Adrenal gland (tissue), 9 donors: ENCODE measurements at regions not wholly inside any gene's neighbourhood (a gene's known extent, or its start where the extent isn't known, plus 50 kb on each side); places are given as distances from the start of the nearest gene placed in this dataset.

Experiments
- DNase-seq, 7 donors: peaks; one replicate each; pipeline ENCODE4 v3.0.0-alpha.2; 2019 to 2020
- H3K27ac ChIP-seq, 5 donors: fragments of 200-600 bp; sonication (generic) in 4 of 5; 1 replicate in 3 of 5; 2 replicates in 2 of 5; pipeline versions ENCODE4 v1.5.1 to v1.8.0; 2016 to 2020; ENCODE audit warnings: mild to moderate bottlenecking in 1 of 5
- H3K27me3 ChIP-seq: fragments of 200-600 bp; 2 replicates; pipeline ENCODE4 v1.8.0; 2021
- H3K36me3 ChIP-seq, 2 donors: fragments of 200-600 bp; replicated peaks in 1 of 2; 1 replicate in 1 of 2; 2 replicates in 1 of 2; pipeline versions ENCODE4 v1.5.1 to v1.8.0; 2018 to 2022
- H3K4me1 ChIP-seq, 2 donors: fragments of 200-600 bp; replicated peaks in 1 of 2; 1 replicate in 1 of 2; 2 replicates in 1 of 2; pipeline versions ENCODE4 v1.5.1 to v1.8.0; 2018 to 2021
- H3K4me3 ChIP-seq, 4 donors: fragments of 200-600 bp; sonication (generic) in 3 of 4; one replicate each; pipeline ENCODE4 v1.5.1; 2016 to 2018
- H3K9me3 ChIP-seq, 3 donors: fragments of 200-600 bp; sonication (generic) in 1 of 3; replicated peaks in 1 of 3; 1 replicate in 2 of 3; 2 replicates in 1 of 3; pipeline versions ENCODE4 v1.5.1 to v1.8.0; 2016 to 2021
- POLR2A ChIP-seq, 2 donors: fragments of 450-650 bp; IDR thresholded peaks; one replicate each; pipeline ENCODE4 v1.6.1; 2017; ENCODE audit warnings: antibody characterized with exemption in 2 of 2, mild to moderate bottlenecking in 2 of 2, moderate library complexity in 1 of 2
- WGBS, 4 donors: extraction: QIAGEN DNeasy Blood & Tissue Kit in 2 of 4; methylation state at CpG; one replicate each; pipeline versions ENCODE4 v1.1.5 to v1.1.7; 2013 to 2017; 5-methylcytosine and 5-hydroxymethylcytosine counted together
- intact Hi-C, 2 donors: fragments of 100-400 bp; cut with DNase I; formaldehyde crosslinking; loops; one replicate each; pipeline versions ENCODE4 v1.14.1 to v1.15.0; 2022 to 2023
- TF ChIP-seq, protein P1 (sequence below), 6 experiments: fragments of 450-650 bp in 4 of 6; fragments of 200-600 bp in 2 of 6; sonication (generic) in 1 of 6; IDR thresholded peaks; 1 replicate in 5 of 6; 2 replicates in 1 of 6; pipeline versions ENCODE4 v1.5.1 to v1.8.0; 2016 to 2021; ENCODE audit warnings: antibody characterized with exemption in 6 of 6, mild to moderate bottlenecking in 2 of 6, moderate library complexity in 1 of 6
- donor health status: healthy with polysubstance abuse.
- donor health status: Bipolar disorder and iron deficiency.
- donor health status: DM: yes; HTN: yes; CAD: no.
- donor health status: DM: no; HTN: no; CAD: no.
- donor health status: DM: no; HTN: no; CAD: no.

DNA sequence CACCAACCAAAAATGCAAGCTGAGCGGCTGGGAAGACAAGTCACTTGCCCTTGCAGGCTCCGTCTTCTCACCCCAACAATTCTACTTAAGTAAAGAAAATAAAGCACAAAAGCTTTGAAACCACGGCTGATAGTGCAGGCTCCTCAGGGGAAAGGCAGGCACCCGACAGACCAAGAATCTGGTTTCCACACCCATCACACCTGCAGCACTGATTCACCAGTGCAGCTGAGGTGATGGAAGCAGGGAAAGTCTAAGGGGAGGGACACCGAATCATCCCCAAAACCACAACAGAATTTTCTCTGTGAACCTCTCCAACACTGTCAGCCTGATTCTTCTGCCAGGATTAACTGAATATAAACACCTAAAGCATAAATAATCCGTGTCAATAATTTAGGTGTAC is 62.0 kb upstream of the NSMCE3 start:
- TF ChIP-seq, protein P1, sequence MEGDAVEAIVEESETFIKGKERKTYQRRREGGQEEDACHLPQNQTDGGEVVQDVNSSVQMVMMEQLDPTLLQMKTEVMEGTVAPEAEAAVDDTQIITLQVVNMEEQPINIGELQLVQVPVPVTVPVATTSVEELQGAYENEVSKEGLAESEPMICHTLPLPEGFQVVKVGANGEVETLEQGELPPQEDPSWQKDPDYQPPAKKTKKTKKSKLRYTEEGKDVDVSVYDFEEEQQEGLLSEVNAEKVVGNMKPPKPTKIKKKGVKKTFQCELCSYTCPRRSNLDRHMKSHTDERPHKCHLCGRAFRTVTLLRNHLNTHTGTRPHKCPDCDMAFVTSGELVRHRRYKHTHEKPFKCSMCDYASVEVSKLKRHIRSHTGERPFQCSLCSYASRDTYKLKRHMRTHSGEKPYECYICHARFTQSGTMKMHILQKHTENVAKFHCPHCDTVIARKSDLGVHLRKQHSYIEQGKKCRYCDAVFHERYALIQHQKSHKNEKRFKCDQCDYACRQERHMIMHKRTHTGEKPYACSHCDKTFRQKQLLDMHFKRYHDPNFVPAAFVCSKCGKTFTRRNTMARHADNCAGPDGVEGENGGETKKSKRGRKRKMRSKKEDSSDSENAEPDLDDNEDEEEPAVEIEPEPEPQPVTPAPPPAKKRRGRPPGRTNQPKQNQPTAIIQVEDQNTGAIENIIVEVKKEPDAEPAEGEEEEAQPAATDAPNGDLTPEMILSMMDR (IDR thresholded peaks at IDR 0.05), result no peak
- no peak for TF ChIP-seq POLR2A (IDR thresholded peaks at IDR 0.05)
- intact Hi-C loops, result loop anchor here in 1 of 2 donors (10.0 kb wide), 1 partner anchor 57 kb away; no protein-coding TSS in a partner anchor
- no peaks in the 10 kb centered on the region for H3K36me3 ChIP-seq
- H3K27me3 ChIP-seq, result no peaks in the 10 kb centered on the region
- WGBS, 4 donors, result 64 to 79% (median 68%) methylated on average over 6 of the region's 6 CpGs
- no peak for DNase-seq
- H3K27ac ChIP-seq, result no peak overlapping the region
- no peak overlapping the region for H3K4me3 ChIP-seq
- no peaks in the 10 kb centered on the region for H3K4me1 ChIP-seq
- no peaks in the 10 kb centered on the region for H3K9me3 ChIP-seq

DNA sequence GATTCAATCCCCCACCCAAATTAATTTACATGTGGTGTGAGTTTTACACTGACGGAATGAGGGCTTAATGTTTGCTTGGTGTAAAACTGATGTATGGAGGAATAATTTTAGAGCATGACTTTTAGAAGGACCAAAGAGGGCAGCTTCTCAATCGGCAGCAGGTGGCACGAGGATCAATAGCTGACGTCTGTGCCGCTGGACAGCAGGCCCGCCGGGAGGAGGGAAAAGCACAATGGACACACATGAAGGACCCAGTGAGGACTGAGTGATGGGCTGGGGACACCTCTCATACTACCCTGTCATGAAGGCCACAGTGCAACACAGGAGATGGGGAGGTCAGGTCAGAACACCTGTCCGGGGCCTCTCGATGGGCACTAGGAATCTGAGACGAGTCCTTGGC is 61.4 kb upstream of the NSMCE3 start:
- 78 to 90% (median 83%) methylated on average over 10 of the region's 10 CpGs for WGBS, 4 donors
- Histone ChIP-seq H3K27ac (no peak overlapping the region), H3K4me3 (no peak overlapping the region), H3K27me3 (no peaks in the 10 kb centered on the region), H3K4me1 (no peaks in the 10 kb centered on the region), H3K36me3 (no peaks in the 10 kb centered on the region), H3K9me3 (peaks cover 0 to 3% (median 0%) of the 10 kb centered on the region in 3 donors)
- no peak for DNase-seq
- intact Hi-C loops, result loop anchor here in 1 of 2 donors (10.0 kb wide), 1 partner anchor 56 kb away; no protein-coding TSS in a partner anchor
- TF ChIP-seq, protein P1 (IDR thresholded peaks at IDR 0.05), result no peak
- TF ChIP-seq POLR2A (IDR thresholded peaks at IDR 0.05), result no peak

DNA sequence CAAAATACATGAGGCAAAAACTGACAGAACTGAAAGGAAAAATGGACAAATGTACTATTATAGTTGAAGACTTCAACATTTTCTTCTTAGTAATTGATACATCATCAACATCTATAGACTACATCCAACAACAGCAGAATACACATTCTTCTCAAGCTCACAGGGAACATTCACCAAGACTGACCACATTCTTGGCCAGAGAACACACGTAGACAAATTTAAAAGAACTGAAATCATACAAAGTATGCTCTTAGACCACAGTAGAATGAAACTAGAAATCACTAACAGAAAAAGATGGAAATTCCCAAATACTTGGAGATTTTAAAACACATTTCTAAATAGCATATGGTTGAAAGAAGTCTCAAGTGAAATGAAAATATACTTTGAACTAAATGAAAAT is 55.1 kb upstream of the NSMCE3 start:
- WGBS, 4 donors, result 0 to 55% (median 12%) methylated on average over 1 of the region's 1 CpG
- Histone ChIP-seq H3K27me3 (no peaks in the 10 kb centered on the region), H3K27ac (no peak overlapping the region), H3K4me1 (no peaks in the 10 kb centered on the region), H3K36me3 (no peaks in the 10 kb centered on the region), H3K9me3 (peaks cover 0 to 6% (median 4%) of the 10 kb centered on the region in 3 donors), H3K4me3 (no peak overlapping the region)
- no peak for DNase-seq
- TF ChIP-seq, protein P1 (IDR thresholded peaks at IDR 0.05), result no peak
- TF ChIP-seq POLR2A (IDR thresholded peaks at IDR 0.05), result no peak
- intact Hi-C loops, result no loop called here

DNA sequence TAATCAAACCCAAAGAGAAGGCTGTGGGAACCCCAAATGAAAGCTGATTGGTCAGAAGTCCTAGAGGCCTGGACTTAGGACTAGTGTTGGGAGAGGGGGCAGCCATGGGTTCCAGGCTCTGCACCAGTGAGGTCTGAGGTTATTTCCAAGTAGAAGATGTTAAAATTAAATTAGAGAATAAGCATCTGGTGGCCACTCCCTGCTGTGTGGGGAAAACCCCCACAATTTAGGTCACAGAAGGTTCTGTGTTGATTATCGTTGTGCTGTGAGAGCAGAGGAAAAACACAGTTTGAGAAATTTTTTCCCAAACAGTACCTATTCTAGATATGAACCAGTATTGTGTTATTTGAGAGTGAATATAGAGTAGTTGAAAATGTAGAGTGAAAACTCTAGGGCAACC is 53.9 kb upstream of the NSMCE3 start:
- intact Hi-C loops, result no loop called here
- no peaks in the 10 kb centered on the region for H3K4me1 ChIP-seq
- H3K27ac ChIP-seq, result no peak overlapping the region
- H3K36me3 ChIP-seq, result no peaks in the 10 kb centered on the region
- H3K27me3 ChIP-seq, result no peaks in the 10 kb centered on the region
- DNase-seq, result no peak
- TF ChIP-seq, protein P1 (IDR thresholded peaks at IDR 0.05), result no peak
- TF ChIP-seq POLR2A (IDR thresholded peaks at IDR 0.05), result no peak
- peaks cover 0 to 6% (median 4%) of the 10 kb centered on the region in 3 donors for H3K9me3 ChIP-seq
- WGBS, 4 donors, result 68 to 78% (median 72%) methylated on average over 1 of the region's 1 CpG
- no peak overlapping the region for H3K4me3 ChIP-seq
